IMR-90 (cell line): ENCODE measurements at regions not wholly inside any gene's neighbourhood (a gene's known extent, or its start where the extent isn't known, plus 50 kb on each side); places are given as distances from the start of the nearest gene placed in this dataset.

ENCODE experiments used
- ATAC-seq: fragments of 200-7000 bp; cut with Tn5 transposase; 2 replicates; pipeline ENCODE4 v1.9.1; 2020; ENCODE audit warnings: low read depth, mild to moderate bottlenecking, moderate library complexity
- BruUV-seq: library from RNA; stranded (reverse); fragments of 400-500 nt; replicated peaks from 2 replicates; lab custom pipeline; 2021; lab: Mats Ljungman, UMichigan
- CTCF ChIA-PET: fragments of 300-600 bp; formaldehyde crosslinking; extraction: SDS; loops from one replicate; lab custom pipeline; 2021; ENCODE audit warnings: antibody characterized with exemption; lab: Yijun Ruan, JAX
- POLR2A ChIA-PET: fragments of 300-600 bp; sonication (Branson Sonifier 250); formaldehyde crosslinking; loops from one replicate; lab custom pipeline; 2022; ENCODE audit warnings: antibody characterized with exemption; ENCODE audit not compliant: unreplicated experiment; lab: Charles Lee
- DNase-seq: peaks from one replicate; pipeline ENCODE4 v3.0.0; 2013
- H2AFZ ChIP-seq: replicated peaks from 2 replicates; pipeline ENCODE3; 2013; ENCODE audit warnings: low read length, mild to moderate bottlenecking; ENCODE audit not compliant: poor library complexity
- H2AK5ac ChIP-seq: 2 replicates; pipeline ENCODE4 v1.6.1; 2013; ENCODE audit warnings: low read depth, low read length, inconsistent platforms
- H2AK9ac ChIP-seq: replicated peaks from 2 replicates; pipeline ENCODE3; 2013; ENCODE audit warnings: mild to moderate bottlenecking, low read depth, low read length, moderate library complexity; ENCODE audit not compliant: poor library complexity
- H2BK120ac ChIP-seq: 2 replicates; pipeline ENCODE4 v1.6.1; 2013; ENCODE audit warnings: low read depth, low read length, inconsistent platforms
- H2BK15ac ChIP-seq: 3 replicates; pipeline ENCODE4 v1.6.1; 2013; ENCODE audit warnings: low read depth, low read length, inconsistent platforms
- H2BK20ac ChIP-seq: 2 replicates; pipeline ENCODE4 v1.6.1; 2013; ENCODE audit warnings: low read depth, mild to moderate bottlenecking, inconsistent platforms, low read length, moderate library complexity
- H2BK5ac ChIP-seq: 2 replicates; pipeline ENCODE4 v1.6.1; 2013; ENCODE audit warnings: mild to moderate bottlenecking, low read depth, low read length, inconsistent platforms; ENCODE audit not compliant: poor library complexity, severe bottlenecking
- H3K14ac ChIP-seq: replicated peaks from 2 replicates; pipeline ENCODE4 v1.6.1; 2013; ENCODE audit warnings: low read depth, low read length, inconsistent platforms
- H3K18ac ChIP-seq: 2 replicates; pipeline ENCODE4 v1.6.1; 2013; ENCODE audit warnings: low read depth, low read length, control low read depth
- H3K23ac ChIP-seq: 2 replicates; pipeline ENCODE4 v1.6.1; 2013; ENCODE audit warnings: low read depth, low read length, inconsistent platforms
- H3K27ac ChIP-seq: 2 replicates; pipeline ENCODE4 v1.5.1; 2013; ENCODE audit warnings: mild to moderate bottlenecking, control low read depth, low read length; ENCODE audit not compliant: insufficient read depth
- H3K27me3 ChIP-seq: 2 replicates; pipeline ENCODE4 v1.6.1; 2013; ENCODE audit warnings: low read length; ENCODE audit not compliant: control insufficient read depth, insufficient read depth
- H3K36me3 ChIP-seq: 2 replicates; pipeline ENCODE4 v1.6.1; 2013; ENCODE audit warnings: low read length, mixed read lengths; ENCODE audit not compliant: control insufficient read depth, insufficient read depth
- H3K4ac ChIP-seq: 2 replicates; pipeline ENCODE4 v1.6.1; 2013; ENCODE audit warnings: low read depth, low read length, inconsistent platforms
- H3K4me1 ChIP-seq: 2 replicates; pipeline ENCODE4 v1.6.1; 2013; ENCODE audit warnings: low read length, mixed read lengths; ENCODE audit not compliant: control insufficient read depth, insufficient read depth
- H3K4me2 ChIP-seq: 2 replicates; pipeline ENCODE4 v1.6.1; 2013; ENCODE audit warnings: low read depth, mild to moderate bottlenecking, control low read depth, low read length, moderate library complexity
- H3K4me3 ChIP-seq: 2 replicates; pipeline ENCODE4 v1.5.1; 2013; ENCODE audit warnings: low read depth, mild to moderate bottlenecking, control low read depth, low read length, moderate library complexity; ENCODE audit not compliant: insufficient read depth
- H3K56ac ChIP-seq: 2 replicates; pipeline ENCODE4 v1.6.1; 2013; ENCODE audit warnings: low read length, inconsistent platforms; ENCODE audit not compliant: insufficient read depth; ENCODE audit errors: extremely low read depth
- H3K79me1 ChIP-seq, 2 experiments: 2 replicates each; pipeline ENCODE4 v1.6.1; 2013; ENCODE audit warnings: low read length in 2 of 2, inconsistent platforms in 1 of 2, low read depth in 1 of 2
- H3K9ac ChIP-seq: 2 replicates; pipeline ENCODE4 v1.6.1; 2013; ENCODE audit warnings: low read depth, low read length, control low read depth
- H3K9me1 ChIP-seq: 2 replicates; pipeline ENCODE4 v1.6.1; 2013; ENCODE audit warnings: low read length, inconsistent platforms; ENCODE audit not compliant: insufficient read depth
- H3K9me3 ChIP-seq: 2 replicates; pipeline ENCODE4 v1.6.1; 2013; ENCODE audit warnings: low read length; ENCODE audit not compliant: control insufficient read depth, insufficient read depth
- H4K20me1 ChIP-seq: 2 replicates; pipeline ENCODE4 v1.6.1; 2013; ENCODE audit warnings: low read length, inconsistent platforms; ENCODE audit not compliant: insufficient read depth
- H4K5ac ChIP-seq: 2 replicates; pipeline ENCODE4 v1.6.1; 2013; ENCODE audit warnings: mild to moderate bottlenecking, low read depth, low read length, control low read depth
- H4K8ac ChIP-seq, 2 experiments: 2 replicates each; pipeline ENCODE4 v1.6.1; 2013; ENCODE audit warnings: low read depth in 2 of 2, low read length in 2 of 2, control low read depth in 1 of 2, inconsistent platforms in 1 of 2
- H4K91ac ChIP-seq: 2 replicates; pipeline ENCODE4 v1.6.1; 2013; ENCODE audit warnings: low read depth, low read length, inconsistent platforms; ENCODE audit not compliant: insufficient read depth
- BHLHE40 ChIP-seq: fragments of 150-350 bp; IDR thresholded peaks from 2 replicates; pipeline ENCODE4 v1.6.1; 2016; ENCODE audit warnings: mild to moderate bottlenecking, low read depth, low read length
- FOS ChIP-seq: fragments of 150-350 bp; IDR thresholded peaks from 2 replicates; pipeline ENCODE4 v1.6.1; 2016; ENCODE audit warnings: low read depth, low read length
- MAFK ChIP-seq: IDR thresholded peaks from 2 replicates; pipeline ENCODE4 v1.6.1; 2012; ENCODE audit warnings: low read depth, low read length, improper control_type of control experiment
- MAZ ChIP-seq: IDR thresholded peaks from 2 replicates; pipeline ENCODE4 v1.6.1; 2012; ENCODE audit warnings: low read depth, mild to moderate bottlenecking, low read length, improper control_type of control experiment, moderate library complexity, borderline replicate concordance
- NFE2L2 ChIP-seq: fragments of 150-350 bp; IDR thresholded peaks from 2 replicates; pipeline ENCODE4 v1.6.1; 2016; ENCODE audit warnings: low read depth, mild to moderate bottlenecking, low read length
- POLR2A ChIP-seq: IDR thresholded peaks from 2 replicates; pipeline ENCODE4 v1.6.1; 2012; ENCODE audit warnings: mild to moderate bottlenecking, low read depth, low read length
- RAD21 ChIP-seq: IDR thresholded peaks from 2 replicates; pipeline ENCODE4 v1.6.1; 2012; ENCODE audit warnings: low read length, improper control_type of control experiment
- RCOR1 ChIP-seq: IDR thresholded peaks from 2 replicates; pipeline ENCODE4 v1.6.1; 2012; ENCODE audit warnings: mild to moderate bottlenecking, low read length, improper control_type of control experiment; ENCODE audit not compliant: insufficient replicate concordance
- SMC3 ChIP-seq: fragments of 150-350 bp; IDR thresholded peaks from 2 replicates; pipeline ENCODE4 v1.6.1; 2016; ENCODE audit warnings: low read depth, mild to moderate bottlenecking, antibody characterized with exemption, low read length, moderate library complexity
- WGBS, 2 experiments: methylation state at CpG; one replicate each; pipeline versions ENCODE4 v1.1.5 to v1.1.7; 2013; ENCODE audit warnings: missing lambda C conversion rate in 2 of 2; ENCODE audit not compliant: insufficient read length in 1 of 2; ENCODE audit errors: extremely low coverage in 2 of 2; 5-methylcytosine and 5-hydroxymethylcytosine counted together
- dilution Hi-C: fragments of 300-500 bp; cut with HindIII; formaldehyde crosslinking; loops from one replicate; pipeline ENCODE4 v1.14.3; 2018; ENCODE audit warnings: low sequenced_read_pairs; ENCODE audit not compliant: unreplicated experiment
- in situ Hi-C: fragments of 300-500 bp; cut with MboI; formaldehyde crosslinking; loops from 3 replicates; pipeline ENCODE4 v1.14.3; 2019; ENCODE audit warnings: low sequenced_read_pairs, inconsistent platforms, mixed read lengths
- intact Hi-C: fragments of 100-400 bp; cut with micrococcal nuclease; formaldehyde crosslinking; loops from 2 replicates; pipeline ENCODE4 v1.10.0; 2022
- TF ChIP-seq, protein P1 (sequence below): conservative IDR thresholded peaks from 2 replicates; pipeline ENCODE4 v1.5.1; 2012; ENCODE audit warnings: mild to moderate bottlenecking, low read depth, low read length, improper control_type of control experiment

DNA sequence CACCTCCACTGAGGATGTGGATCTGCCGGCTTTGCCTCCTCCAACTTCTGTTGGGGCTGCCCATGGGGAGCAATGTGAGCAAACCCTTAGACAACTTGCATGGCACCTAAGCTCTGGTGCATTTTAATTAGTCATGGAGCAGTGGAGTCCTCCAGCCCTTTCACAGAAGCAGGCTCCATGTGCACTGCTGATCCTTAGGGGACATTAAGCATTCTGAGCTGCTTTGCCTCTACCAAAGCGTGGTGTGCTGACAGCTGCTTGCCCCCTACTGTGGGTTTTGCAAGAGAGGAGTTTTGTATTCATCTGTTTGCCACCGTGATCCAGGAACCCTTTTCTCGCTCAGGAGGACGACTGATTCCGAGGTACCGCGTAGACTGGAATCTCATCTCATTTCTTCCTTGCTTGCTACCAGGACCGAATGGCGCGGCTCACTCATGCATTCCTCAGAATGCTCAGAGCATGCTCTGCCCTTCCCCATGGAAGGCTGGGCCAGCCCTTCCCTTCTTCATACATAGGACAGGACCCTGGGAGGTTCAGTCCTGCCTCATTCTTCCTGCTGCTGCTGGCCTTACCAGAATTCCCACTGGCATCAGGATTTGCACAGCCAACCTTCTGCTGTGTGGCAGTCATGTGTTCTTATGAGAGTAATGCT is 432.5 kb downstream of the GADD45G start:
- ATAC-seq (no peak), DNase-seq (no peak)
- H3K27ac ChIP-seq, result no peak overlapping the region
- TF ChIP-seq RCOR1, result no peak
- TF ChIP-seq POLR2A, result no peak
- no peak for TF ChIP-seq MAFK
- TF ChIP-seq NFE2L2, result no peak
- TF ChIP-seq RAD21, result no peak
- no peak for TF ChIP-seq BHLHE40
- no peak for TF ChIP-seq SMC3
- TF ChIP-seq MAZ, result no peak
- TF ChIP-seq FOS, result no peak
- TF ChIP-seq, protein P1, sequence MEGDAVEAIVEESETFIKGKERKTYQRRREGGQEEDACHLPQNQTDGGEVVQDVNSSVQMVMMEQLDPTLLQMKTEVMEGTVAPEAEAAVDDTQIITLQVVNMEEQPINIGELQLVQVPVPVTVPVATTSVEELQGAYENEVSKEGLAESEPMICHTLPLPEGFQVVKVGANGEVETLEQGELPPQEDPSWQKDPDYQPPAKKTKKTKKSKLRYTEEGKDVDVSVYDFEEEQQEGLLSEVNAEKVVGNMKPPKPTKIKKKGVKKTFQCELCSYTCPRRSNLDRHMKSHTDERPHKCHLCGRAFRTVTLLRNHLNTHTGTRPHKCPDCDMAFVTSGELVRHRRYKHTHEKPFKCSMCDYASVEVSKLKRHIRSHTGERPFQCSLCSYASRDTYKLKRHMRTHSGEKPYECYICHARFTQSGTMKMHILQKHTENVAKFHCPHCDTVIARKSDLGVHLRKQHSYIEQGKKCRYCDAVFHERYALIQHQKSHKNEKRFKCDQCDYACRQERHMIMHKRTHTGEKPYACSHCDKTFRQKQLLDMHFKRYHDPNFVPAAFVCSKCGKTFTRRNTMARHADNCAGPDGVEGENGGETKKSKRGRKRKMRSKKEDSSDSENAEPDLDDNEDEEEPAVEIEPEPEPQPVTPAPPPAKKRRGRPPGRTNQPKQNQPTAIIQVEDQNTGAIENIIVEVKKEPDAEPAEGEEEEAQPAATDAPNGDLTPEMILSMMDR, result no peak
- no peak overlapping the region for H3K56ac ChIP-seq
- no peak overlapping the region for H2AK9ac ChIP-seq
- H3K4me2 ChIP-seq, result no peak overlapping the region
- no peak overlapping the region for H3K9ac ChIP-seq
- H3K23ac ChIP-seq, result no peak overlapping the region
- H3K18ac ChIP-seq, result no peak overlapping the region
- no peak overlapping the region for H3K14ac ChIP-seq
- H2BK15ac ChIP-seq, result no peak overlapping the region
- in situ Hi-C loops, result no loop called here
- H4K91ac ChIP-seq, result no peak overlapping the region
- H3K9me1 ChIP-seq, result no peaks in the 10 kb centered on the region
- H4K20me1 ChIP-seq, result no peaks in the 10 kb centered on the region
- no peak overlapping the region for H2BK5ac ChIP-seq
- no peak overlapping the region for H2AK5ac ChIP-seq
- H2BK20ac ChIP-seq, result no peak overlapping the region
- H2BK120ac ChIP-seq, result no peak overlapping the region
- CTCF ChIA-PET, result no interaction called here
- no peak overlapping the region for H2AFZ ChIP-seq
- no peak overlapping the region for H3K4ac ChIP-seq
- no peaks in the 10 kb centered on the region for H3K36me3 ChIP-seq
- H3K79me1 ChIP-seq, result no peaks in the 10 kb centered on the region
- WGBS, 2 experiments, result 76% methylated on average over 7 of the region's 11 CpGs; no CpG with 5 or more reads in 1 of the 2 experiments
- H3K27me3 ChIP-seq, result no peaks in the 10 kb centered on the region
- H3K9me3 ChIP-seq, result no peaks in the 10 kb centered on the region
- no peaks in the 10 kb centered on the region for H3K4me1 ChIP-seq
- dilution Hi-C loops, result no loop called here
- no peak overlapping the region for H4K5ac ChIP-seq
- POLR2A ChIA-PET, result no interaction called here
- no TSS peak for BruUV-seq
- H3K4me3 ChIP-seq, result no peak overlapping the region
- intact Hi-C loops, result no loop called here
- no peak overlapping the region for H4K8ac ChIP-seq
